Stomach (tissue), 4 donors: ENCODE measurements at regions not wholly inside any gene's neighbourhood (a gene's known extent, or its start where the extent isn't known, plus 50 kb on each side); places are given as distances from the start of the nearest gene placed in this dataset.

Source experiments
- CTCF ChIP-seq, 7 experiments: fragments of 450-650 bp in 4 of 7; fragments of 200-600 bp in 3 of 7; sonication (generic) in 3 of 7; IDR thresholded peaks; one replicate each; pipeline ENCODE4 v1.5.1; 2016 to 2019; ENCODE audit warnings: antibody characterized with exemption in 7 of 7, control low read depth in 2 of 7, mild to moderate bottlenecking in 1 of 7
- EP300 ChIP-seq: sonication (generic); formaldehyde crosslinking; IDR thresholded peaks from one replicate; pipeline ENCODE4 v1.6.1; 2017; ENCODE audit warnings: antibody characterized with exemption
- POLR2AphosphoS5 ChIP-seq, 3 donors: sonication (generic); formaldehyde crosslinking; IDR thresholded peaks; one replicate each; pipeline ENCODE4 v1.6.1; 2016; ENCODE audit warnings: antibody characterized with exemption in 3 of 3

- no peak for TF ChIP-seq EP300
- no peak for TF ChIP-seq CTCF (IDR thresholded peaks at IDR 0.05)
- no peak for TF ChIP-seq POLR2AphosphoS5 (IDR thresholded peaks at IDR 0.05)
These were observed 136.1 kb downstream of the VSIG4 start for GRCh38 chrX:65903750-65904149.
